ENCODE measurements at regions not wholly inside any gene's neighbourhood (a gene's known extent, or its start where the extent isn't known, plus 50 kb on each side); places are given as distances from the start of the nearest gene placed in this dataset.

GRCh38 chr4:178894126-178894525 lies 1451.9 kb upstream of the AGA start:
- TF ChIP-seq FOXP2 (optimal IDR thresholded peaks at IDR 0.05; ENCODE audit: control extremely low read depth, extremely low read length, insufficient read depth) (no peak), EZH2 (IDR thresholded peaks at IDR 0.05) (no peak), POLR2AphosphoS5 (IDR thresholded peaks at IDR 0.05; ENCODE audit: borderline replicate concordance, low read depth, low read length) (no peak)
- no peak overlapping the region for H3K4me3 ChIP-seq
- H3K9me3 ChIP-seq (ENCODE audit: low read depth, low read length), result no peaks in the 10 kb centered on the region
- DNase-seq (ENCODE audit: low read depth, low spot score), result no peak
- H3K36me3 ChIP-seq (ENCODE audit: insufficient read depth, low read length), result no peaks in the 10 kb centered on the region
- H3K9ac ChIP-seq (ENCODE audit: insufficient read length), result no peak overlapping the region
- no peak overlapping the region for H3K27ac ChIP-seq

DNA sequence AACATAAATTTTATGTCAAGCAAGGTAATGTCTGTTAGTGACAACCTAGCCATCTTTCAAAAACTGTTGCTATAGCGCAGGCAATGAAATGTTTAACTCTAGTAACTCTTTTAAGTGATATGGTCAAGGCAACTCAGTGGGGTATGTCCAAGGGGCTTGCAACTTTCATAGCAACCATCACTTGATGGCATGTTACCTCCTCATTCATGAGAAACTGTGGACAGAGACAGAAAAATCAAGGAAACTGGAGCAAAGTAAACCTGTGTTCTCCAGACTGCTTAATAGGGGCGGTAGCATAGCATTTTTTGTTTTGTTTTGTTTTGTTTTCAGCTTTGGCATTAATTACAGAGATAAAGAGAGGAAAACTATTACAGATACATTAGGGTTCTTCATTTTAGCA lies 1456.8 kb upstream of the AGA start:
- H3K36me3 ChIP-seq (ENCODE audit: insufficient read depth, low read length), result no peaks in the 10 kb centered on the region
- H3K27ac ChIP-seq, result no peak overlapping the region
- no peak for DNase-seq (ENCODE audit: low read depth, low spot score)
- no peak for TF ChIP-seq POLR2AphosphoS5 (IDR thresholded peaks at IDR 0.05; ENCODE audit: borderline replicate concordance, low read depth, low read length)
- H3K9ac ChIP-seq (ENCODE audit: insufficient read length), result no peak overlapping the region
- H3K9me3 ChIP-seq (ENCODE audit: low read depth, low read length), result no peaks in the 10 kb centered on the region
- H3K4me3 ChIP-seq, result no peak overlapping the region

GRCh38 chr4:178917756-178918155 lies 1475.5 kb upstream of the AGA start:
- Histone ChIP-seq H3K36me3 (ENCODE audit: insufficient read depth, low read length) (no peaks in the 10 kb centered on the region), H3K27ac (no peak overlapping the region), H3K4me3 (no peak overlapping the region), H3K9me3 (ENCODE audit: low read depth, low read length) (no peaks in the 10 kb centered on the region), H3K9ac (ENCODE audit: insufficient read length) (no peak overlapping the region)
- TF ChIP-seq POLR2AphosphoS5 (IDR thresholded peaks at IDR 0.05; ENCODE audit: borderline replicate concordance, low read depth, low read length) (no peak), FOXP2 (optimal IDR thresholded peaks at IDR 0.05; ENCODE audit: control extremely low read depth, extremely low read length, insufficient read depth) (no peak), EZH2 (IDR thresholded peaks at IDR 0.05) (no peak)
- DNase-seq (ENCODE audit: low read depth, low spot score), result no peak

DNA sequence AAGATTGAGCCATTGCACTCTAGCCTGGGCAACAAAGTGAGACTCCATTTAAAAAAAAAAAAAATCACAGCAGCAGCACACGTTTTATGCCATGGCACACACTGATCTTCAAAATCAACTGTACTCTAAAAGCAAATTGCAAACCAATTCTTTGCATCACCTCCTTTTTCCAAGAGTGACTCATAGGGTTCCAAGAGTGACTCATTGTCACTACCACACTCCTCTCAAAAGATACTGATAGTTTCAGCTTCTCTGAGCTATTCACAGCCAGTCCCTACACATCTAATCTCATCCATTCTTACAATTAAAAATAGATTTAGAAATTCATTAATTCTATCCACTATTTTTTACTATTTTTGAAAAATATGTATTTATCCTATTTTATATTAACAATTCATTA lies 1494.9 kb upstream of the AGA start:
- H3K4me3 ChIP-seq, result no peak overlapping the region
- TF ChIP-seq FOXP2 (optimal IDR thresholded peaks at IDR 0.05; ENCODE audit: control extremely low read depth, extremely low read length, insufficient read depth) (no peak), EZH2 (IDR thresholded peaks at IDR 0.05) (no peak), POLR2AphosphoS5 (IDR thresholded peaks at IDR 0.05; ENCODE audit: borderline replicate concordance, low read depth, low read length) (no peak)
- H3K27ac ChIP-seq, result no peak overlapping the region
- DNase-seq (ENCODE audit: low read depth, low spot score), result no peak
- no peak overlapping the region for H3K9ac ChIP-seq (ENCODE audit: insufficient read length)
- H3K9me3 ChIP-seq (ENCODE audit: low read depth, low read length), result no peaks in the 10 kb centered on the region
- H3K36me3 ChIP-seq (ENCODE audit: insufficient read depth, low read length), result no peaks in the 10 kb centered on the region

DNA sequence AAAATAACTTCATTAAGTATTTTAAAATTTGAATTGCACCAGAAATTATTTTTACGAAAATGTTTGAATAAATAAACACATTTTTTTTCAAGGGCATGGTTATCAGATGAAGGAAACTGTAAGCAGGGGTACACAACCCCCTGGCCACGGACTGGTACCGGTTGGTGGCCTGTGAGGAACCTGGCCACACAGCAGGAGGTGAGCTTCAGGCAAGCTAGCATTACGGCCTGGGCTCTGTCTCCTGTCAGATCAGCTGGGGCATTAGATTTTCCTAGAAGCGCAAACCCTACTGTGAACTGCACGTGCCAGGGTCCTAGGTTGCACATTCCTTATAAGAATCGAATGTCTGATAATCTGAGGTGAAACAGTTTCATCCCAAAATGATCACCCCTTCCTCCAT lies 1499.7 kb upstream of the AGA start:
- TF ChIP-seq POLR2AphosphoS5 (IDR thresholded peaks at IDR 0.05; ENCODE audit: borderline replicate concordance, low read depth, low read length) (no peak), FOXP2 (optimal IDR thresholded peaks at IDR 0.05; ENCODE audit: control extremely low read depth, extremely low read length, insufficient read depth) (no peak), EZH2 (IDR thresholded peaks at IDR 0.05) (no peak)
- H3K27ac ChIP-seq, result no peak overlapping the region
- no peaks in the 10 kb centered on the region for H3K9me3 ChIP-seq (ENCODE audit: low read depth, low read length)
- no peak for DNase-seq (ENCODE audit: low read depth, low spot score)
- no peaks in the 10 kb centered on the region for H3K36me3 ChIP-seq (ENCODE audit: insufficient read depth, low read length)
- no peak overlapping the region for H3K4me3 ChIP-seq
- H3K9ac ChIP-seq (ENCODE audit: insufficient read length), result no peak overlapping the region

- H3K27ac ChIP-seq, result no peak overlapping the region
- DNase-seq (ENCODE audit: low read depth, low spot score), result no peak
- H3K9me3 ChIP-seq (ENCODE audit: low read depth, low read length), result no peaks in the 10 kb centered on the region
- TF ChIP-seq EZH2 (IDR thresholded peaks at IDR 0.05), result no peak
- H3K36me3 ChIP-seq (ENCODE audit: insufficient read depth, low read length), result no peaks in the 10 kb centered on the region
- no peak overlapping the region for H3K9ac ChIP-seq (ENCODE audit: insufficient read length)
- no peak overlapping the region for H3K4me3 ChIP-seq
These were observed 1511.3 kb upstream of the AGA start for GRCh38 chr4:178953447-178954120.

GRCh38 chr4:178955614-178956013 lies 1513.4 kb upstream of the AGA start:
- no peak overlapping the region for H3K27ac ChIP-seq
- H3K9ac ChIP-seq (ENCODE audit: insufficient read length), result no peak overlapping the region
- H3K9me3 ChIP-seq (ENCODE audit: low read depth, low read length), result no peaks in the 10 kb centered on the region
- TF ChIP-seq POLR2AphosphoS5 (IDR thresholded peaks at IDR 0.05; ENCODE audit: borderline replicate concordance, low read depth, low read length) (no peak), FOXP2 (optimal IDR thresholded peaks at IDR 0.05; ENCODE audit: control extremely low read depth, extremely low read length, insufficient read depth) (no peak), EZH2 (IDR thresholded peaks at IDR 0.05) (no peak)
- no peak for DNase-seq (ENCODE audit: low read depth, low spot score)
- no peaks in the 10 kb centered on the region for H3K36me3 ChIP-seq (ENCODE audit: insufficient read depth, low read length)
- H3K4me3 ChIP-seq, result no peak overlapping the region

DNA sequence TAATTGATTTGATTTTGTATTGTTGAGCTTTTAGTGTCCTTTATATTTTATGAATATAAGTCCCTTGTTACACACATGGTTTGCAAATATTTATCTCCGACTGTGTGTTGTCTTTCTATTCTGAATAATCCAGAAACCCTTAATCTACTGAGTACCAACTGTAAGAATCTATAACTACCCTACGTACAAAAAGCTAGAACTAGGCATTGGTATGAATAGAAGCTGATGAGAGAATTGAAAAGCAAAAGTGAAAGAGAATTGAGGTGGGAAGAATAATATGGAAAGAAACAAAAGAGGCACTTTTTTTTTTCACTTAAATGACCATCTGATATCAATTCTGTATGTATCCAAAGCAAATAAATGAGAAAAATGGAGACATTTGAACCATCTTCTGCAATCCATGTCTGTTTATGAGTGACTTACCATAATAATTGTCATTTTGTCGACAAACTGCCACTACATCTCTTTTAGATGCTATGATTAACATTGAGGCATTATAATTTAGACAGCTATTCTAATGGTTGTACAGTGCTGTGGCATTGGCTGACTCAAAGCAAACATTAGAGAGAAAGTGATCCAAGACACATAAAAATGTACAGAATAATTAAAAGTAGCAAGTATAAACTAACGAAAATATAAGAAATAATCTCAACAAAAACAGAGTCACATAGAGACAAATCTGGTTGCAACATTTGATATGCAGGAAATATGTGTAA lies 1516.6 kb upstream of the AGA start:
- TF ChIP-seq POLR2AphosphoS5 (IDR thresholded peaks at IDR 0.05; ENCODE audit: borderline replicate concordance, low read depth, low read length) (no peak), EZH2 (IDR thresholded peaks at IDR 0.05) (no peak), FOXP2 (optimal IDR thresholded peaks at IDR 0.05; ENCODE audit: control extremely low read depth, extremely low read length, insufficient read depth) (no peak)
- no peak overlapping the region for H3K4me3 ChIP-seq

More for the DNA sequence above, 1516.6 kb upstream of the AGA start:
- no peaks in the 10 kb centered on the region for H3K36me3 ChIP-seq (ENCODE audit: insufficient read depth, low read length)
- no peak overlapping the region for H3K9ac ChIP-seq (ENCODE audit: insufficient read length)
- DNase-seq (ENCODE audit: low read depth, low spot score), result no peak
- H3K9me3 ChIP-seq (ENCODE audit: low read depth, low read length), result no peaks in the 10 kb centered on the region
- no peak overlapping the region for H3K27ac ChIP-seq
